VCaP (cell line): ENCODE measurements at regions not wholly inside any gene's neighbourhood (a gene's known extent, or its start where the extent isn't known, plus 50 kb on each side); places are given as distances from the start of the nearest gene placed in this dataset.

ENCODE experiments used
- H3K27ac ChIP-seq: fragments of 450-650 bp; 2 replicates; pipeline ENCODE4 v1.5.1; 2017
- TF ChIP-seq, protein P1 (sequence below): fragments of 450-650 bp; conservative IDR thresholded peaks from 2 replicates; pipeline ENCODE4 v1.5.1; 2017; ENCODE audit warnings: mild to moderate bottlenecking, moderate library complexity

DNA sequence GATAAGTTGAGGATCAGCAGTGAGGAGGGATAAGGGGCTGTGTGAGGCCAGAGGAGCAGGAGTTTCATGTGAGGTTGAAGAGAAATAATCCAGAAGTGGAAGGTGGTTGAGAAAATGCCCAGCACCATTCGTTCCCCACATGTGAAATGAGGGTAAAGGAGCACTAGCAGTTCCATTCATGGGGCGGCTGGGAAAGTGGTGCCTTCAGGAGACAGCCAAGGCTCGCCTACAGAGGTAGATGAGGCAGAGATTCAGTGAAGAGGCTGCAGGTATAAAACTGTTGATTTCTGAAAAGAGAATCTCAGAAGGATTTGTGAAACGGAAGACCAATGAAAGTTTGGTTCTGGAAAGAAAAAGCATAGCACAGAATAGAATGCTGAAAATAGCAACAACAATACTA lies 272.6 kb downstream of the MSX2 start:
- TF ChIP-seq, protein P1, sequence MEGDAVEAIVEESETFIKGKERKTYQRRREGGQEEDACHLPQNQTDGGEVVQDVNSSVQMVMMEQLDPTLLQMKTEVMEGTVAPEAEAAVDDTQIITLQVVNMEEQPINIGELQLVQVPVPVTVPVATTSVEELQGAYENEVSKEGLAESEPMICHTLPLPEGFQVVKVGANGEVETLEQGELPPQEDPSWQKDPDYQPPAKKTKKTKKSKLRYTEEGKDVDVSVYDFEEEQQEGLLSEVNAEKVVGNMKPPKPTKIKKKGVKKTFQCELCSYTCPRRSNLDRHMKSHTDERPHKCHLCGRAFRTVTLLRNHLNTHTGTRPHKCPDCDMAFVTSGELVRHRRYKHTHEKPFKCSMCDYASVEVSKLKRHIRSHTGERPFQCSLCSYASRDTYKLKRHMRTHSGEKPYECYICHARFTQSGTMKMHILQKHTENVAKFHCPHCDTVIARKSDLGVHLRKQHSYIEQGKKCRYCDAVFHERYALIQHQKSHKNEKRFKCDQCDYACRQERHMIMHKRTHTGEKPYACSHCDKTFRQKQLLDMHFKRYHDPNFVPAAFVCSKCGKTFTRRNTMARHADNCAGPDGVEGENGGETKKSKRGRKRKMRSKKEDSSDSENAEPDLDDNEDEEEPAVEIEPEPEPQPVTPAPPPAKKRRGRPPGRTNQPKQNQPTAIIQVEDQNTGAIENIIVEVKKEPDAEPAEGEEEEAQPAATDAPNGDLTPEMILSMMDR: no peak
- no peak overlapping the region for H3K27ac ChIP-seq

DNA sequence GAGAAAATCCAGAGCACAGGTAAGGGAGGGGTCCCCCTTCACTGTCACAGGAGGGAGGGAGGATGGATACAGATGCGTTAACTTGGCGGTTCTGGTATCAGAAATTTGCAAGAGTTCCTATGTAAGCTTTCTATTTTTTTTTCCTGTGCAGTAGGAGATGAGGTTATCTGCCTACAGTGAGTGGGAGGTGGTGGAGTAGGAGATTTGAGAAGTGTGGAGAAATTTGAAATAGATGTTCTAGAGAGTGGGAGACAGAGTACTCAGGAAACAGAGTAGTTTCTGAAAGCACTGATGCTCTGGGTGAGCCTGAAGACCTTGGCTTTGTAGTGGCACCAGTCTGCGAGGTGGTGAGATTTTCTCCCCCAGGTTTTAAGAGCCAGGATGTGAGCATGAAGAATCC lies 271.4 kb downstream of the MSX2 start:
- TF ChIP-seq, protein P1: no peak
- no peak overlapping the region for H3K27ac ChIP-seq

DNA sequence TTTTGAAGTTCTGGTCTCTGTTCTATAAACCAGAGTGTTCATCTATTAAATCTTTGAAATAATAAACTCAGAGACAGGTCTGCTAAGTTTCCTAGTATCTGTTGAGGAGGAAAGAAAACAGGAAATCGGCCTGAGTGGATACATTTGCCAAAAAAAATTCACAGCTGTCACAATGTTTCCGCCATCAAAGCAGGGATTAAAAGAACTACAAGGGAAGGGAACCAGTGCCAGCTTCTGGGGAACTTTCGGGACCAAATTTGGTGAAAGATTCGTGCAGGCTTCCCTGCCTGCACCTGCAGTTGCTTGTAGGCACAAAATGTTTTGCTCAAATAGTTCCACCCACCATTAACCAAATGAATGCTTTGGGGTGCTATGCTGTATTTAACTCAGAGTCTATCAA lies 267.5 kb downstream of the MSX2 start:
- no peak overlapping the region for H3K27ac ChIP-seq
- TF ChIP-seq, protein P1: no peak

DNA sequence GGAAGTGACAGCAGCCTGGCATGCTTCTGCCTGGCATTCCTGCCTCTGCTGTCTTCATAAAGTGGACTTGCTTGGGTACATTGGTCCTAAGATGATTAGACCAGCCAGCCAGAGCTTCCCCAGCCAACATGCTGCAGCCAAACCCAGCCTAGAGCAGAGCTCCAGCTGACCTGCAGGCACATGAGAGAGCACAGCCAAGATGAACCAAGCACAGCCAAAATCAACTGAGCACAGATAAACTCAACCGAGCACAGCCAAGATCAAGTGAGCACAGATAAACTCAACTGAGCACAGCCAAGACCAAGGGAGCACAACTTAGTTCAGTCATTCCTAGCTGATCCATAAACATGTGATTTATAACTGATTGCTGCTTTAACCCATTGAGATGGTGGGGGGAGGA lies 266.5 kb downstream of the MSX2 start:
- TF ChIP-seq, protein P1: no peak

DNA sequence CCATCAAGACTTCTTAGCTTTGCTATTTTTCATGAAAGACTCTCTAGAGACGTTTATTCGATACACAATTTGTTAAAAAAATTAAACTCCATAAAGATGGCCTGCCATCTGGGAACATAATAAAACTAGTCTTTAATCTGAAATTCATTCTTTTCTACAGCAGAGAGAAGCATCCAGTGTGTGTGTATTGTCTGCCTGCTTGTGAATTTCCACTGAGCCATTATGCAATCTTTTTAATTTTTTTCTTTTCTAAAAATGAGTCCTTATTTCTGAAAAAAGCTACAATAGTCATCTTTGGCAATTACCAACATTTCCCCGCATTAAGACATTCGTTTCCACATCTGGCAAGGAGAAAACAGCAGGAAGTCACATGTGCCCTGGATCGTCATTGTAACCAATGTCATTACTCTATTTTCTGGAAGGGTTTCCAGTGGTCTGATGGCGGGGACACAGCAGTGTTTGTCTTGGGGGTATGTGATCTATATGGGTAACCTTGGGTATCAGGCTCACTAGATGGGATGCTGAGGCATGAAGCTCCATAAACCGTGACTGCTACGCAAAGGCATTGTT lies 263.1 kb downstream of the MSX2 start:
- H3K27ac ChIP-seq: no peak overlapping the region
- TF ChIP-seq, protein P1: no peak

More for the DNA sequence above, 266.5 kb downstream of the MSX2 start:
- H3K27ac ChIP-seq: no peak overlapping the region

DNA sequence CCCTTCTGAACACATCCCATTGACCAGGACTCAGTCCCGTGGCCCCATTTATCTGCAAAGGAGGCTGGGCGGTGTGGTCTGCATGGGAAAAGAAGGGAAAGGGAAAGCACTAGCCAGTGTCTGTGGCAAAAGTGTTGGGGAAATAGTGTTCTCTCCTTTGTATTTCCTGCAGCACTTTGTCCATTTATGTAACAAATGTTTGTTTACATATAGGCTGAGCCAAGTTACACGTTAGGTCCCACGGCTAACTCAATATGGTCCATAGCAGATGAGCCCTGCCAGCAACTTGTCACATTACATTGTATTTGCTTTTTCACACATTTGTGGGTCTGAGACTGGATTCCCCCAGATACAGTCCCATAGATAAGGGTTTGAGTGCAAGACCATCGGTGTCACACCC lies 260.5 kb downstream of the MSX2 start:
- TF ChIP-seq, protein P1: no peak
- H3K27ac ChIP-seq: no peak overlapping the region

DNA sequence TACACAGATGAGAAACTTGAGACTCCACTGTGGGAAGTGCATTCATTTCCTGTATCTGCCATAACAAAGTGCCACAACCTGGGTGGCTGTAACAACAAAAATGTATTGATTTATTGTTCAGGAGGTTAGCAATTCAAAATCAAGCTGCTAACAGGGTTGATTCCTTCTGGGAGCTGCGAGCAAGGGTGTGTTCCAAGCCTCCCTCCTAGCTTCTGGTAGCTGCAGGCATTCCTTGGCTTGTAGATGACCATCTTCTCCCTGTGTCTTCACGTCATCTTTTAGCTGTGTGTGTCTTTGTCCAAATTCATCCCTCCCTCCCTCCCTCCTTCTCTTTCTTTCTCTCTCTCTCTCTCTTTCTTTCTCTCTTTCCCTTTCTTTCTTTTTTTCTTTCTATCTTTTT lies 258.1 kb downstream of the MSX2 start:
- no peak overlapping the region for H3K27ac ChIP-seq
- TF ChIP-seq, protein P1: no peak
